ENCODE measurements at regions not wholly inside any gene's neighbourhood (a gene's known extent, or its start where the extent isn't known, plus 50 kb on each side); places are given as distances from the start of the nearest gene placed in this dataset.

GRCh38 chr16:65998443-65998842, 368.0 kb upstream of the CDH5 start:
- 70 to 77% methylated on average over 4 to 5 of the region's 5 CpGs for WGBS, 2 experiments
- Histone ChIP-seq H3K4me3 (ENCODE audit: insufficient read depth, low read depth, low read length) (no peak overlapping the region), H3K27me3 (ENCODE audit: control insufficient read depth, insufficient read depth, low read length, poor library complexity, severe bottlenecking) (no peaks in the 10 kb centered on the region), H3K27ac (ENCODE audit: insufficient read depth, low read depth, low read length, poor library complexity, severe bottlenecking) (no peak overlapping the region), H3K36me3 (ENCODE audit: control insufficient read depth, insufficient read depth, low read length) (no peaks in the 10 kb centered on the region), H3K4me1 (ENCODE audit: control insufficient read depth, insufficient read depth, low read length) (no peaks in the 10 kb centered on the region), H3K9me3 (ENCODE audit: control insufficient read depth, low read length) (no peaks in the 10 kb centered on the region)

DNA sequence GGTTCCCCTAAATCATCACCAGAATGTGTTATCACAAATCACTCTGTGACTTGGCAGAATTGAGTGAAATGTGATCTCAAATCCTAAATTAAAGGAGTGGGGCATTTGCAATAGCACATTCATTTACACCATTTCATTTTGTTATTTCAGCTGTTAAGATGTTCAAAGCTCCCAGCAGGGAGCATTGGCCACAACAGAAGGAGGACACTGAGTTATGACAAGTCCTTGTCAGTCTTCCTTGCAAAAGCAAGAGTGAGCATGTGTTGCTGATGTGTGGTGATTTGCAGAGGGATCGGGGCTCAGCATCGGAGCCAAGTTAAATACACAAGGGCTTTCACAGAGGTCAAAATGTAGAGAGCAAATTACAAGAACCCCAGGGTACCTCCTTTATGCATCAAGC, 372.2 kb upstream of the CDH5 start:
- H3K36me3 ChIP-seq (ENCODE audit: control insufficient read depth, insufficient read depth, low read length): no peaks in the 10 kb centered on the region
- no peaks in the 10 kb centered on the region for H3K4me1 ChIP-seq (ENCODE audit: control insufficient read depth, insufficient read depth, low read length)
- H3K27me3 ChIP-seq (ENCODE audit: control insufficient read depth, insufficient read depth, low read length, poor library complexity, severe bottlenecking): no peaks in the 10 kb centered on the region
- WGBS, 2 experiments: 87 to 95% methylated on average over 2 of the region's 2 CpGs
- H3K4me3 ChIP-seq (ENCODE audit: insufficient read depth, low read depth, low read length): no peak overlapping the region
- H3K9me3 ChIP-seq (ENCODE audit: control insufficient read depth, low read length): no peaks in the 10 kb centered on the region
- no peak overlapping the region for H3K27ac ChIP-seq (ENCODE audit: insufficient read depth, low read depth, low read length, poor library complexity, severe bottlenecking)

DNA sequence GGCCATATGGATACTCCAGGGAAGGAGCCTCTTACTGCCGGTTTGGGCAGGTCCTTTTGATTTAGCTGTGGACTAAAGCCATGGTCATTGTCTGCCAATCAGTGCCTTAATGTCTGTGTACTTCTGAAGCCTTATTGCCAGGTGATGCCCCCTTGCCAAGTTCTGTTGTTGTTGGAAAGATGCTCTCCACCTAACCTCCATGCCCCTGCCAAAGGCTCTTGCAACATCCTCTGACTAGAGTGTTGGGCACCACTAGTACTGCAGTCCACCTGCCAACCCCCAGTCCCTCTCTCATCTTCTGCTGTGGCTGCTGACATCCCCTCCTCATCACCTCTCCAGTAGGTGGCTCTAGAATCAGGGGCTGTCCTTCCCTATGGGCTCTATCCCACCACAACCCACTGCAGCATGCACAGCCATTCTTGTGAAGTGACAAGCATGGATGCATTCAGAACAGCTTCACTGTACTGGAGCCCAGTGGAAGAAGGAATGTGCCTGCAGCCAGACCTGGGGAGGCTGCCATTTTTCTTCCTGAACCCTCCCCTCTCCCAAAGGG, 375.3 kb upstream of the CDH5 start:
- no peaks in the 10 kb centered on the region for H3K4me1 ChIP-seq (ENCODE audit: control insufficient read depth, insufficient read depth, low read length)
- WGBS, 2 experiments: 83 to 94% methylated on average over 1 of the region's 1 CpG
- no peaks in the 10 kb centered on the region for H3K9me3 ChIP-seq (ENCODE audit: control insufficient read depth, low read length)
- no peak overlapping the region for H3K27ac ChIP-seq (ENCODE audit: insufficient read depth, low read depth, low read length, poor library complexity, severe bottlenecking)
- H3K36me3 ChIP-seq (ENCODE audit: control insufficient read depth, insufficient read depth, low read length): no peaks in the 10 kb centered on the region
- H3K27me3 ChIP-seq (ENCODE audit: control insufficient read depth, insufficient read depth, low read length, poor library complexity, severe bottlenecking): no peaks in the 10 kb centered on the region
- no peak overlapping the region for H3K4me3 ChIP-seq (ENCODE audit: insufficient read depth, low read depth, low read length)

GRCh38 chr16:65989861-65990604, 376.5 kb upstream of the CDH5 start:
- no peaks in the 10 kb centered on the region for H3K36me3 ChIP-seq (ENCODE audit: control insufficient read depth, insufficient read depth, low read length)
- H3K4me3 ChIP-seq (ENCODE audit: insufficient read depth, low read depth, low read length): no peak overlapping the region
- 87 to 91% methylated on average over 5 of the region's 5 CpGs for WGBS, 2 experiments
- H3K27me3 ChIP-seq (ENCODE audit: control insufficient read depth, insufficient read depth, low read length, poor library complexity, severe bottlenecking): no peaks in the 10 kb centered on the region
- H3K27ac ChIP-seq (ENCODE audit: insufficient read depth, low read depth, low read length, poor library complexity, severe bottlenecking): no peak overlapping the region
- H3K9me3 ChIP-seq (ENCODE audit: control insufficient read depth, low read length): no peaks in the 10 kb centered on the region
- no peaks in the 10 kb centered on the region for H3K4me1 ChIP-seq (ENCODE audit: control insufficient read depth, insufficient read depth, low read length)

GRCh38 chr16:65988024-65988595, 378.4 kb upstream of the CDH5 start:
- no peaks in the 10 kb centered on the region for H3K4me1 ChIP-seq (ENCODE audit: control insufficient read depth, insufficient read depth, low read length)
- 95 to 97% methylated on average over 7 to 8 of the region's 8 CpGs for WGBS, 2 experiments
- no peaks in the 10 kb centered on the region for H3K9me3 ChIP-seq (ENCODE audit: control insufficient read depth, low read length)
- no peak overlapping the region for H3K4me3 ChIP-seq (ENCODE audit: insufficient read depth, low read depth, low read length)
- no peak overlapping the region for H3K27ac ChIP-seq (ENCODE audit: insufficient read depth, low read depth, low read length, poor library complexity, severe bottlenecking)
- no peaks in the 10 kb centered on the region for H3K27me3 ChIP-seq (ENCODE audit: control insufficient read depth, insufficient read depth, low read length, poor library complexity, severe bottlenecking)
- no peaks in the 10 kb centered on the region for H3K36me3 ChIP-seq (ENCODE audit: control insufficient read depth, insufficient read depth, low read length)

DNA sequence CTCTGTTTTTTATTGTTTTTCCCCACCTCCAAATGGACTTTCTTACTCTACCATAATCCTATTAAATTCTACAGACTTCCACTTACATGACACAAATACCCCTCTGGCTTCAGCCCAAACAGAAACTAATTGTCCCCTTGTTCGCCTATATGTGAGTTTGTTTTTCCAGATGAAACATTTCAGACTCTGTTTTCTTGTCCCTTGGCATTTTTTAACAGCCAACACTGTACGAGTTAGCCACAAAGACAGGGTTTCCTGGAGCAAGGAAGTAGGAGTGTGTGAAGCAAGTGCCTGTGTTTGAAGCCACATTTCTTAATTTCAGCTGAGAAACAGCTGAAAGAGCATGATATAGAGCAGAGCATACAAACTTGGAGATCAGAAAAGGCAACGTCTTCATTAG, 382.2 kb upstream of the CDH5 start:
- Histone ChIP-seq H3K27ac (ENCODE audit: insufficient read depth, low read depth, low read length, poor library complexity, severe bottlenecking) (no peak overlapping the region), H3K9me3 (ENCODE audit: control insufficient read depth, low read length) (no peaks in the 10 kb centered on the region), H3K27me3 (ENCODE audit: control insufficient read depth, insufficient read depth, low read length, poor library complexity, severe bottlenecking) (no peaks in the 10 kb centered on the region), H3K4me3 (ENCODE audit: insufficient read depth, low read depth, low read length) (no peak overlapping the region), H3K36me3 (ENCODE audit: control insufficient read depth, insufficient read depth, low read length) (no peaks in the 10 kb centered on the region), H3K4me1 (ENCODE audit: control insufficient read depth, insufficient read depth, low read length) (no peaks in the 10 kb centered on the region)
- WGBS, 2 experiments: 85 to 89% methylated on average over 3 of the region's 3 CpGs

- H3K4me1 ChIP-seq (ENCODE audit: control insufficient read depth, insufficient read depth, low read length): no peaks in the 10 kb centered on the region
- 93 to 94% methylated on average over 2 of the region's 2 CpGs for WGBS, 2 experiments
- H3K36me3 ChIP-seq (ENCODE audit: control insufficient read depth, insufficient read depth, low read length): no peaks in the 10 kb centered on the region
Measured at GRCh38 chr16:65981057-65981456, 385.4 kb upstream of the CDH5 start.

DNA sequence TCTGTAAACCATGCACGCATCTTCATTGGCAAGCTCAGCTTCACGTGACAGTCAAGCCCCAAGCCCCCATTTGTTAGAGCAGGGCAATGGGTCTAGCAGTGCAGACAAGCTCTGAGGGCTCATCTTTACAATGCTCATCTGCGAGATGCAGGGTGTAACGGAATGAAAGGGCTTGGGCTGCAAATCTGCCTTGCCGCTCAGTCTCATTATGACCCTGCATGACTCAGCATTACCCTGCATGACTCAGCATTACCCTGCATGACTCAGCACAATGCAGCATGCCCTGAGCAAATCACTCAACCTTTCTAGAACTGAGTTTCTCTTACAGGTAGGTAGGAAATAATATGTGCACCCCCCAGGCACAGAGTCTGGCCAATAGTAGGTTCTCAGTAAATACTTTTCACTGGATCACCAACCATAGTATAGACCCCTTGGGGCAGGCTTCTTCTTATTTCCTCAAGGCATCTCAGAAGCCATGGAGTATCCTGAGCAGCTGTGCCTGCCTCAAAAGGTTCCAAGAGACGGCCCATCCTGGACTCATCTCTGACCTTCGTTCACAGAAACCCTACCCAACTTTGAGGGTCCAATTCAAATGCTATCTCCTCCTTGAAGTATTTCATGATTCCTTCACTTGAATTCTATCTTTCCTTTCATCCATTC, 391.3 kb upstream of the CDH5 start:
- WGBS, 2 experiments: 91 to 95% methylated on average over 7 of the region's 7 CpGs
- no peaks in the 10 kb centered on the region for H3K9me3 ChIP-seq (ENCODE audit: control insufficient read depth, low read length)
- no peaks in the 10 kb centered on the region for H3K36me3 ChIP-seq (ENCODE audit: control insufficient read depth, insufficient read depth, low read length)

More at GRCh38 chr16:65981057-65981456, 385.4 kb upstream of the CDH5 start:
- H3K9me3 ChIP-seq (ENCODE audit: control insufficient read depth, low read length): no peaks in the 10 kb centered on the region
- H3K27ac ChIP-seq (ENCODE audit: insufficient read depth, low read depth, low read length, poor library complexity, severe bottlenecking): no peak overlapping the region
- H3K4me3 ChIP-seq (ENCODE audit: insufficient read depth, low read depth, low read length): no peak overlapping the region
- H3K27me3 ChIP-seq (ENCODE audit: control insufficient read depth, insufficient read depth, low read length, poor library complexity, severe bottlenecking): no peaks in the 10 kb centered on the region

GRCh38 chr16:65967376-65967775, 399.1 kb upstream of the CDH5 start:
- Histone ChIP-seq H3K36me3 (ENCODE audit: control insufficient read depth, insufficient read depth, low read length) (no peaks in the 10 kb centered on the region), H3K4me3 (ENCODE audit: insufficient read depth, low read depth, low read length) (no peak overlapping the region), H3K9me3 (ENCODE audit: control insufficient read depth, low read length) (no peaks in the 10 kb centered on the region), H3K27ac (ENCODE audit: insufficient read depth, low read depth, low read length, poor library complexity, severe bottlenecking) (no peak overlapping the region), H3K4me1 (ENCODE audit: control insufficient read depth, insufficient read depth, low read length) (no peaks in the 10 kb centered on the region), H3K27me3 (ENCODE audit: control insufficient read depth, insufficient read depth, low read length, poor library complexity, severe bottlenecking) (no peaks in the 10 kb centered on the region)
- 83 to 87% methylated on average over 4 of the region's 4 CpGs for WGBS, 2 experiments

More for the DNA sequence above, 391.3 kb upstream of the CDH5 start:
- Histone ChIP-seq H3K4me3 (ENCODE audit: insufficient read depth, low read depth, low read length) (no peak overlapping the region), H3K27me3 (ENCODE audit: control insufficient read depth, insufficient read depth, low read length, poor library complexity, severe bottlenecking) (no peaks in the 10 kb centered on the region), H3K27ac (ENCODE audit: insufficient read depth, low read depth, low read length, poor library complexity, severe bottlenecking) (no peak overlapping the region), H3K4me1 (ENCODE audit: control insufficient read depth, insufficient read depth, low read length) (no peaks in the 10 kb centered on the region)

- H3K4me3 ChIP-seq (ENCODE audit: insufficient read depth, low read depth, low read length): no peak overlapping the region
- H3K4me1 ChIP-seq (ENCODE audit: control insufficient read depth, insufficient read depth, low read length): no peaks in the 10 kb centered on the region
- H3K27me3 ChIP-seq (ENCODE audit: control insufficient read depth, insufficient read depth, low read length, poor library complexity, severe bottlenecking): no peaks in the 10 kb centered on the region
- H3K36me3 ChIP-seq (ENCODE audit: control insufficient read depth, insufficient read depth, low read length): no peaks in the 10 kb centered on the region
- no peaks in the 10 kb centered on the region for H3K9me3 ChIP-seq (ENCODE audit: control insufficient read depth, low read length)
- no peak overlapping the region for H3K27ac ChIP-seq (ENCODE audit: insufficient read depth, low read depth, low read length, poor library complexity, severe bottlenecking)
- 97% methylated on average over 6 of the region's 6 CpGs for WGBS, 2 experiments
Measured at GRCh38 chr16:65965628-65966027, 400.9 kb upstream of the CDH5 start.

Measured in ectodermal cell (in vitro differentiated cells).